Liver (tissue), 8 donors: ENCODE measurements at regions not wholly inside any gene's neighbourhood (a gene's known extent, or its start where the extent isn't known, plus 50 kb on each side); places are given as distances from the start of the nearest gene placed in this dataset.

ENCODE experiments used
- DNase-seq: peaks from one replicate; pipeline ENCODE4 v3.0.0-alpha.2; 2017; ENCODE audit warnings: low spot score
- H3K27ac ChIP-seq, 2 donors: one replicate each; pipeline ENCODE4 v1.7.0; 2013; ENCODE audit warnings: inconsistent platforms in 2 of 2, low read length in 2 of 2, control low read depth in 1 of 2, low read depth in 1 of 2, mild to moderate bottlenecking in 1 of 2
- H3K27me3 ChIP-seq, 4 donors: one replicate each; pipeline versions ENCODE4 v1.6.1 to v1.7.0; 2013; ENCODE audit warnings: low read length in 3 of 4, inconsistent platforms in 1 of 4, mild to moderate bottlenecking in 1 of 4, moderate library complexity in 1 of 4; ENCODE audit not compliant: control insufficient read depth in 4 of 4, insufficient read depth in 4 of 4
- H3K36me3 ChIP-seq, 4 donors: one replicate each; pipeline versions ENCODE4 v1.6.1 to v1.7.0; 2013; ENCODE audit warnings: low read length in 3 of 4, mild to moderate bottlenecking in 3 of 4, low read depth in 1 of 4, moderate library complexity in 1 of 4; ENCODE audit not compliant: control insufficient read depth in 4 of 4, insufficient read depth in 3 of 4
- H3K4me1 ChIP-seq, 4 donors: one replicate each; pipeline versions ENCODE4 v1.6.1 to v1.7.0; 2013; ENCODE audit warnings: low read length in 3 of 4, mild to moderate bottlenecking in 3 of 4, moderate library complexity in 1 of 4; ENCODE audit not compliant: control insufficient read depth in 4 of 4, insufficient read depth in 4 of 4
- H3K4me3 ChIP-seq, 3 donors: one replicate each; pipeline versions ENCODE4 v1.6.1 to v1.7.0; 2013; ENCODE audit warnings: low read length in 3 of 3, control low read depth in 1 of 3, low read depth in 1 of 3, mild to moderate bottlenecking in 1 of 3
- H3K9ac ChIP-seq, 2 donors: one replicate each; pipeline ENCODE4 v1.7.0; 2013; ENCODE audit warnings: low read length in 2 of 2, mild to moderate bottlenecking in 2 of 2, moderate library complexity in 2 of 2, control low read depth in 1 of 2, low read depth in 1 of 2
- H3K9me3 ChIP-seq, 4 donors: one replicate each; pipeline versions ENCODE4 v1.6.1 to v1.7.0; 2013; ENCODE audit warnings: low read length in 3 of 4; ENCODE audit not compliant: control insufficient read depth in 4 of 4
- EGR1 ChIP-seq, 2 donors: IDR thresholded peaks; 2 replicates each; pipeline ENCODE4 v1.6.1; 2016 to 2018; ENCODE audit warnings: antibody characterized with exemption in 2 of 2, low read depth in 2 of 2
- FOXA1 ChIP-seq: IDR thresholded peaks from 2 replicates; pipeline ENCODE4 v1.6.1; 2016; ENCODE audit warnings: antibody characterized with exemption
- FOXA2 ChIP-seq: IDR thresholded peaks from 2 replicates; pipeline ENCODE4 v1.6.1; 2016; ENCODE audit warnings: antibody characterized with exemption
- GABPA ChIP-seq, 2 donors: IDR thresholded peaks in 1 of 2; conservative IDR thresholded peaks in 1 of 2; 2 replicates each; pipeline ENCODE4 v1.6.1; 2016; ENCODE audit warnings: antibody characterized with exemption in 2 of 2, mild to moderate bottlenecking in 1 of 2, moderate library complexity in 1 of 2
- HNF4A ChIP-seq, 2 donors: conservative IDR thresholded peaks; 2 replicates each; pipeline ENCODE4 v1.6.1; 2016; ENCODE audit warnings: antibody characterized with exemption in 2 of 2, mild to moderate bottlenecking in 2 of 2
- HNF4G ChIP-seq: IDR thresholded peaks from 2 replicates; pipeline ENCODE4 v1.6.1; 2016; ENCODE audit warnings: antibody characterized with exemption
- JUND ChIP-seq, 2 donors: IDR thresholded peaks; 2 replicates each; pipeline ENCODE4 v1.6.1; 2016; ENCODE audit warnings: antibody characterized with exemption in 2 of 2
- NR2F2 ChIP-seq: IDR thresholded peaks from 2 replicates; pipeline ENCODE4 v1.6.1; 2016; ENCODE audit warnings: antibody characterized with exemption
- RAD21 ChIP-seq, 2 donors: IDR thresholded peaks; 2 replicates each; pipeline ENCODE4 v1.6.1; 2016; ENCODE audit warnings: antibody characterized with exemption in 2 of 2, mild to moderate bottlenecking in 2 of 2
- SP1 ChIP-seq: IDR thresholded peaks from 2 replicates; pipeline ENCODE4 v1.6.1; 2018; ENCODE audit warnings: antibody characterized with exemption, mild to moderate bottlenecking
- TAF1 ChIP-seq: conservative IDR thresholded peaks from 2 replicates; pipeline ENCODE4 v1.6.1; 2016; ENCODE audit warnings: antibody characterized with exemption, mild to moderate bottlenecking
- YY1 ChIP-seq: IDR thresholded peaks from 2 replicates; pipeline ENCODE4 v1.6.1; 2016; ENCODE audit warnings: antibody characterized with exemption, mild to moderate bottlenecking
- ZBTB33 ChIP-seq: IDR thresholded peaks from 2 replicates; pipeline ENCODE4 v1.6.1; 2016; ENCODE audit warnings: antibody characterized with exemption
- WGBS: extraction: QIAGEN DNeasy Blood & Tissue Kit; methylation state at CpG from one replicate; pipeline ENCODE4 v1.1.7; 2013; 5-methylcytosine and 5-hydroxymethylcytosine counted together
- TF ChIP-seq, protein P1 (sequence below): fragments of 150-350 bp; IDR thresholded peaks from 2 replicates; pipeline ENCODE4 v1.5.1; 2017; ENCODE audit warnings: improper control_type of control experiment, low read depth, low read length; ENCODE audit not compliant: missing input control
- TF ChIP-seq, protein P2 (sequence below): IDR thresholded peaks from 2 replicates; pipeline ENCODE4 v1.6.1; 2016; ENCODE audit warnings: antibody characterized with exemption, mild to moderate bottlenecking
- TF ChIP-seq, protein P3 (sequence below): IDR thresholded peaks from 2 replicates; pipeline ENCODE4 v1.6.1; 2016; ENCODE audit warnings: antibody characterized with exemption
- donor health status: healthy.
- donor health status: healthy.
- donor health status: healthy.
- donor health status: healthy.
- donor health status: healthy.

DNA sequence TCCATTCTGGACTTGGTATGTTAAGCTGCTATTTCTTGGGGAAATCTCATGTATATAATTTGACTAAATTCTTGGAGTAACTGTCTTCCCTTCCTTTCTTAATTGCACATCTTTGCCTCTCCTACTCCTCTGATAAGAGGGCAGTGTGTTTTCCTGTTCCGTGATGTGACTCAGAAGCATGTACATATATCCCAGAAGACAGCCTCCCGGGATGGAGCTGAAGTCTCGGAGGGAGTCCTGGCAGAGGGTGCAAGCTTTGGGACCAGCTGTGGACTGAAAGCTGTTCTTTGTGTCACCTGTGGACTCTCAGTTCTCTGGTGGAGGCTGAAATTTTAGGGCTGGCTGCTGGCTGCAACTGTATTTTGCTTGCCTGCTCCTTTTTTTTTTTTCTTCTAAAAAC is 54.7 kb upstream of the MGAT5 start:
- DNase-seq: no peak
- Histone ChIP-seq H3K36me3 (no peaks in the 10 kb centered on the region), H3K27ac (no peak overlapping the region), H3K9ac (no peak overlapping the region), H3K9me3 (no peaks in the 10 kb centered on the region), H3K4me3 (no peak overlapping the region), H3K27me3 (no peaks in the 10 kb centered on the region), H3K4me1 (no peaks in the 10 kb centered on the region)
- TF ChIP-seq FOXA2: no peak
- no peak for TF ChIP-seq ZBTB33
- 87% methylated on average over 3 of the region's 3 CpGs for WGBS

GRCh38 chr2:134200036-134200618 is 53.7 kb upstream of the MGAT5 start:
- no peak overlapping the region for H3K4me3 ChIP-seq
- no peak for DNase-seq
- WGBS: 92% methylated on average over 4 of the region's 4 CpGs
- no peaks in the 10 kb centered on the region for H3K9me3 ChIP-seq
- no peaks in the 10 kb centered on the region for H3K27me3 ChIP-seq
- TF ChIP-seq, protein P1, sequence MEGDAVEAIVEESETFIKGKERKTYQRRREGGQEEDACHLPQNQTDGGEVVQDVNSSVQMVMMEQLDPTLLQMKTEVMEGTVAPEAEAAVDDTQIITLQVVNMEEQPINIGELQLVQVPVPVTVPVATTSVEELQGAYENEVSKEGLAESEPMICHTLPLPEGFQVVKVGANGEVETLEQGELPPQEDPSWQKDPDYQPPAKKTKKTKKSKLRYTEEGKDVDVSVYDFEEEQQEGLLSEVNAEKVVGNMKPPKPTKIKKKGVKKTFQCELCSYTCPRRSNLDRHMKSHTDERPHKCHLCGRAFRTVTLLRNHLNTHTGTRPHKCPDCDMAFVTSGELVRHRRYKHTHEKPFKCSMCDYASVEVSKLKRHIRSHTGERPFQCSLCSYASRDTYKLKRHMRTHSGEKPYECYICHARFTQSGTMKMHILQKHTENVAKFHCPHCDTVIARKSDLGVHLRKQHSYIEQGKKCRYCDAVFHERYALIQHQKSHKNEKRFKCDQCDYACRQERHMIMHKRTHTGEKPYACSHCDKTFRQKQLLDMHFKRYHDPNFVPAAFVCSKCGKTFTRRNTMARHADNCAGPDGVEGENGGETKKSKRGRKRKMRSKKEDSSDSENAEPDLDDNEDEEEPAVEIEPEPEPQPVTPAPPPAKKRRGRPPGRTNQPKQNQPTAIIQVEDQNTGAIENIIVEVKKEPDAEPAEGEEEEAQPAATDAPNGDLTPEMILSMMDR: no peak
- TF ChIP-seq ZBTB33 (no peak), RAD21 (IDR thresholded peaks at IDR 0.05) (no peak), SP1 (no peak), HNF4G (no peak), NR2F2 (no peak), EGR1 (IDR thresholded peaks at IDR 0.05; ENCODE audit: low read depth in 2 of 2) (no peak), TAF1 (no peak), HNF4A (conservative IDR thresholded peaks at IDR 0.05) (no peak), GABPA (IDR thresholded peaks at IDR 0.05 in 1 of 2, conservative IDR thresholded peaks at IDR 0.05 in 1 of 2) (no peak), YY1 (no peak), FOXA1 (no peak), JUND (IDR thresholded peaks at IDR 0.05) (no peak), FOXA2 (no peak)
- TF ChIP-seq, protein P2, sequence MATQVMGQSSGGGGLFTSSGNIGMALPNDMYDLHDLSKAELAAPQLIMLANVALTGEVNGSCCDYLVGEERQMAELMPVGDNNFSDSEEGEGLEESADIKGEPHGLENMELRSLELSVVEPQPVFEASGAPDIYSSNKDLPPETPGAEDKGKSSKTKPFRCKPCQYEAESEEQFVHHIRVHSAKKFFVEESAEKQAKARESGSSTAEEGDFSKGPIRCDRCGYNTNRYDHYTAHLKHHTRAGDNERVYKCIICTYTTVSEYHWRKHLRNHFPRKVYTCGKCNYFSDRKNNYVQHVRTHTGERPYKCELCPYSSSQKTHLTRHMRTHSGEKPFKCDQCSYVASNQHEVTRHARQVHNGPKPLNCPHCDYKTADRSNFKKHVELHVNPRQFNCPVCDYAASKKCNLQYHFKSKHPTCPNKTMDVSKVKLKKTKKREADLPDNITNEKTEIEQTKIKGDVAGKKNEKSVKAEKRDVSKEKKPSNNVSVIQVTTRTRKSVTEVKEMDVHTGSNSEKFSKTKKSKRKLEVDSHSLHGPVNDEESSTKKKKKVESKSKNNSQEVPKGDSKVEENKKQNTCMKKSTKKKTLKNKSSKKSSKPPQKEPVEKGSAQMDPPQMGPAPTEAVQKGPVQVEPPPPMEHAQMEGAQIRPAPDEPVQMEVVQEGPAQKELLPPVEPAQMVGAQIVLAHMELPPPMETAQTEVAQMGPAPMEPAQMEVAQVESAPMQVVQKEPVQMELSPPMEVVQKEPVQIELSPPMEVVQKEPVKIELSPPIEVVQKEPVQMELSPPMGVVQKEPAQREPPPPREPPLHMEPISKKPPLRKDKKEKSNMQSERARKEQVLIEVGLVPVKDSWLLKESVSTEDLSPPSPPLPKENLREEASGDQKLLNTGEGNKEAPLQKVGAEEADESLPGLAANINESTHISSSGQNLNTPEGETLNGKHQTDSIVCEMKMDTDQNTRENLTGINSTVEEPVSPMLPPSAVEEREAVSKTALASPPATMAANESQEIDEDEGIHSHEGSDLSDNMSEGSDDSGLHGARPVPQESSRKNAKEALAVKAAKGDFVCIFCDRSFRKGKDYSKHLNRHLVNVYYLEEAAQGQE: no peak
- TF ChIP-seq, protein P3, sequence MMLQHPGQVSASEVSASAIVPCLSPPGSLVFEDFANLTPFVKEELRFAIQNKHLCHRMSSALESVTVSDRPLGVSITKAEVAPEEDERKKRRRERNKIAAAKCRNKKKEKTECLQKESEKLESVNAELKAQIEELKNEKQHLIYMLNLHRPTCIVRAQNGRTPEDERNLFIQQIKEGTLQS: no peak
- H3K27ac ChIP-seq: no peak overlapping the region
- H3K36me3 ChIP-seq: no peaks in the 10 kb centered on the region
- H3K9ac ChIP-seq: no peak overlapping the region
- no peaks in the 10 kb centered on the region for H3K4me1 ChIP-seq
